Astrocyte (in vitro differentiated cells and primary cell): ENCODE measurements at regions not wholly inside any gene's neighbourhood (a gene's known extent, or its start where the extent isn't known, plus 50 kb on each side); places are given as distances from the start of the nearest gene placed in this dataset.

Experiments
- DNase-seq: peaks from one replicate; pipeline ENCODE4 v3.0.0-alpha.2; 2010; ENCODE audit warnings: low read depth
- FAIRE-seq: peaks from 2 replicates; lab custom pipeline; 2011; peaks lifted over from hg19 to GRCh38; lab: Jason Lieb, UNC
- H2AFZ ChIP-seq: 2 replicates; pipeline ENCODE4 v1.6.0; 2012; ENCODE audit warnings: low read depth, low read length, inconsistent platforms
- H3K27ac ChIP-seq: 2 replicates; pipeline ENCODE4 v1.5.1; 2011; ENCODE audit warnings: low read depth, low read length, inconsistent platforms
- H3K27me3 ChIP-seq: 2 replicates; pipeline ENCODE4 v1.6.0; 2011; ENCODE audit warnings: low read length, inconsistent platforms; ENCODE audit not compliant: insufficient read depth
- H3K36me3 ChIP-seq: 2 replicates; pipeline ENCODE4 v1.5.1; 2011; ENCODE audit warnings: low read length, inconsistent platforms; ENCODE audit not compliant: insufficient read depth
- H3K4me1 ChIP-seq: 2 replicates; pipeline ENCODE4 v1.5.1; 2011; ENCODE audit warnings: low read length, inconsistent platforms; ENCODE audit not compliant: insufficient read depth
- H3K4me2 ChIP-seq: 2 replicates; pipeline ENCODE4 v1.6.0; 2012; ENCODE audit warnings: low read length, inconsistent platforms
- H3K4me3 ChIP-seq: 2 replicates; pipeline ENCODE4 v1.5.1; 2011; ENCODE audit warnings: low read depth, mild to moderate bottlenecking, low read length, inconsistent platforms; ENCODE audit not compliant: insufficient read depth
- H3K79me2 ChIP-seq: 2 replicates; pipeline ENCODE4 v1.6.0; 2012; ENCODE audit warnings: mild to moderate bottlenecking, low read length, inconsistent platforms; ENCODE audit not compliant: insufficient read depth
- H3K9ac ChIP-seq: 2 replicates; pipeline ENCODE4 v1.6.0; 2012; ENCODE audit warnings: mild to moderate bottlenecking, low read length, inconsistent platforms
- H3K9me3 ChIP-seq: 2 replicates; pipeline ENCODE4 v1.5.1; 2012; ENCODE audit warnings: low read depth, mild to moderate bottlenecking, low read length, inconsistent platforms; ENCODE audit not compliant: insufficient read depth
- H4K20me1 ChIP-seq: 2 replicates; pipeline ENCODE4 v1.6.0; 2012; ENCODE audit warnings: low read length, inconsistent platforms; ENCODE audit not compliant: insufficient read depth
- H3K27ac Mint-ChIP-seq: one replicate; pipeline ENCODE4 v1.8.0; 2021; ENCODE audit warnings: mild to moderate bottlenecking, mixed read lengths; ENCODE audit not compliant: unreplicated experiment
- H3K27me3 Mint-ChIP-seq: one replicate; pipeline ENCODE4 v1.8.0; 2021; ENCODE audit warnings: low read depth, mixed read lengths; ENCODE audit not compliant: unreplicated experiment
- H3K36me3 Mint-ChIP-seq: one replicate; pipeline ENCODE4 v1.8.0; 2021; ENCODE audit warnings: low read depth, mixed read lengths; ENCODE audit not compliant: unreplicated experiment
- H3K4me1 Mint-ChIP-seq: one replicate; pipeline ENCODE4 v1.8.0; 2021; ENCODE audit warnings: low read depth, mixed read lengths; ENCODE audit not compliant: unreplicated experiment
- H3K4me3 Mint-ChIP-seq: one replicate; pipeline ENCODE4 v1.8.0; 2021; ENCODE audit warnings: mild to moderate bottlenecking, moderate library complexity, mixed read lengths; ENCODE audit not compliant: unreplicated experiment
- H3K9me3 Mint-ChIP-seq: one replicate; pipeline ENCODE4 v1.8.0; 2021; ENCODE audit warnings: mild to moderate bottlenecking, mixed read lengths; ENCODE audit not compliant: unreplicated experiment
- CTCF ChIP-seq: IDR thresholded peaks from 2 replicates; pipeline ENCODE4 v1.5.1; 2011; ENCODE audit warnings: low read depth, mild to moderate bottlenecking, inconsistent platforms, low read length, moderate library complexity; ENCODE audit not compliant: insufficient read depth
- EZH2 ChIP-seq: IDR thresholded peaks from 2 replicates; pipeline ENCODE4 v1.6.1; 2012; ENCODE audit warnings: mild to moderate bottlenecking, low read length, inconsistent platforms; ENCODE audit not compliant: insufficient read depth

GRCh38 chr22:48277868-48278581, 1515.6 kb downstream of the TBC1D22A start:
- Mint-ChIP-seq H3K27me3 (peaks cover 18% of the 10 kb centered on the region), H3K9me3 (peaks cover 5% of the 10 kb centered on the region), H3K4me3 (no peak overlapping the region), H3K27ac (no peak overlapping the region), H3K4me1 (no peaks in the 10 kb centered on the region), H3K36me3 (peaks cover 2% of the 10 kb centered on the region)
- peaks cover 2% of the 10 kb centered on the region for H3K9me3 ChIP-seq
- H3K27me3 ChIP-seq: no peaks in the 10 kb centered on the region
- no peak overlapping the region for H3K9ac ChIP-seq
- no peak overlapping the region for H3K4me3 ChIP-seq
- no peak for FAIRE-seq
- H3K4me1 ChIP-seq: no peaks in the 10 kb centered on the region
- TF ChIP-seq CTCF: no peak
- TF ChIP-seq EZH2: no peak
- no peak overlapping the region for H3K27ac ChIP-seq
- H4K20me1 ChIP-seq: no peaks in the 10 kb centered on the region
- no peaks in the 10 kb centered on the region for H3K36me3 ChIP-seq
- DNase-seq: no peak
- H2AFZ ChIP-seq: no peak overlapping the region
- no peaks in the 10 kb centered on the region for H3K79me2 ChIP-seq
- H3K4me2 ChIP-seq: no peak overlapping the region

- H2AFZ ChIP-seq: no peak overlapping the region
- no peak overlapping the region for H3K27ac ChIP-seq
- no peaks in the 10 kb centered on the region for H3K4me1 ChIP-seq
- H3K79me2 ChIP-seq: no peaks in the 10 kb centered on the region
- H3K9ac ChIP-seq: no peak overlapping the region
- no peak overlapping the region for H3K4me2 ChIP-seq
- Mint-ChIP-seq H3K27me3 (peaks cover 24% of the 10 kb centered on the region), H3K27ac (no peak overlapping the region), H3K9me3 (peaks cover 5% of the 10 kb centered on the region), H3K4me3 (no peak overlapping the region), H3K4me1 (no peaks in the 10 kb centered on the region), H3K36me3 (peaks cover 2% of the 10 kb centered on the region)
- no peaks in the 10 kb centered on the region for H3K36me3 ChIP-seq
- no peak overlapping the region for H3K4me3 ChIP-seq
- H3K9me3 ChIP-seq: peaks cover 2% of the 10 kb centered on the region
- TF ChIP-seq EZH2 (no peak), CTCF (no peak)
- H4K20me1 ChIP-seq: no peaks in the 10 kb centered on the region
- DNase-seq: no peak
- FAIRE-seq: no peak
- H3K27me3 ChIP-seq: no peaks in the 10 kb centered on the region
Measured at GRCh38 chr22:48276994-48277867, 1514.8 kb downstream of the TBC1D22A start.
